ENCODE measurements at regions not wholly inside any gene's neighbourhood (a gene's known extent, or its start where the extent isn't known, plus 50 kb on each side); places are given as distances from the start of the nearest gene placed in this dataset.
"Not testable (repeated sequence)": the region's sequence is repeated elsewhere in the genome, so short reads cannot be mapped to it uniquely, and the experiment has no call there.

DNA sequence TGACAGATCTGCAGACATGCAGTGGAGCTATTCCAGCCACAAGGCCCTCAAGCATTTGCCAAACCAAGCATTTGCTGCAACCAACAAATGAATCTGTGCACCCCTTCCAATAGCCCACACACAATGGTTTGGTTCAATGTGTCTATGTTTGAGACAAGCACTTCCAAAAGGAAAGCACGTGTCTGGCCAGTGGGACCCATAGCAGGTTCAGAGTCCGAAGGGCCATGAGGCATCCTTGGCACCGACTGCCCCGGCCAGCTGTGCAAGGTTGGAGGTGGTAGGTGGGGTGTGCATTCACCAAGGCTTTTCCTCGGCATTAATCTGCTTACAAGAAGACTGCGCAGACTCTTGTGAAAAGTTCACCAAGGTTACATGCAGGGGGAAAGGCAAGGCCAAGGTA, 190.9 kb downstream of the BCL2L11 start:
- H3K79me1 ChIP-seq (ENCODE audit: low read length); H3K56ac ChIP-seq (ENCODE audit: low read length); H3K36me3 ChIP-seq (ENCODE audit: control insufficient read depth, insufficient read depth, low read length); H3K4me1 ChIP-seq (ENCODE audit: control insufficient read depth, low read depth, low read length); H2BK5ac ChIP-seq (ENCODE audit: low read length); H2BK120ac ChIP-seq (ENCODE audit: low read depth, low read length); H3K27ac ChIP-seq (ENCODE audit: low read depth, low read length); H3K23ac ChIP-seq (ENCODE audit: low read length); H2BK15ac ChIP-seq (replicated peaks; ENCODE audit: low read depth); H3K27me3 ChIP-seq (ENCODE audit: insufficient read depth, low read length, poor library complexity); H3K18ac ChIP-seq (ENCODE audit: low read length); H4K5ac ChIP-seq (ENCODE audit: low read length); H3K4me2 ChIP-seq (ENCODE audit: low read length); H3K4me3 ChIP-seq (ENCODE audit: low read length); H2AK5ac ChIP-seq (ENCODE audit: low read length); DNase-seq; H3K9ac ChIP-seq (ENCODE audit: low read length); H4K8ac ChIP-seq (ENCODE audit: low read depth, low read length); H3K79me2 ChIP-seq (ENCODE audit: control insufficient read depth, insufficient read depth, low read length); H3K4ac ChIP-seq (ENCODE audit: low read depth, low read length): not testable (repeated sequence)
- no CpG with 5 or more reads among the region's 6 CpGs for WGBS (ENCODE audit: extremely low coverage, insufficient coverage, low lambda C conversion rate)

DNA sequence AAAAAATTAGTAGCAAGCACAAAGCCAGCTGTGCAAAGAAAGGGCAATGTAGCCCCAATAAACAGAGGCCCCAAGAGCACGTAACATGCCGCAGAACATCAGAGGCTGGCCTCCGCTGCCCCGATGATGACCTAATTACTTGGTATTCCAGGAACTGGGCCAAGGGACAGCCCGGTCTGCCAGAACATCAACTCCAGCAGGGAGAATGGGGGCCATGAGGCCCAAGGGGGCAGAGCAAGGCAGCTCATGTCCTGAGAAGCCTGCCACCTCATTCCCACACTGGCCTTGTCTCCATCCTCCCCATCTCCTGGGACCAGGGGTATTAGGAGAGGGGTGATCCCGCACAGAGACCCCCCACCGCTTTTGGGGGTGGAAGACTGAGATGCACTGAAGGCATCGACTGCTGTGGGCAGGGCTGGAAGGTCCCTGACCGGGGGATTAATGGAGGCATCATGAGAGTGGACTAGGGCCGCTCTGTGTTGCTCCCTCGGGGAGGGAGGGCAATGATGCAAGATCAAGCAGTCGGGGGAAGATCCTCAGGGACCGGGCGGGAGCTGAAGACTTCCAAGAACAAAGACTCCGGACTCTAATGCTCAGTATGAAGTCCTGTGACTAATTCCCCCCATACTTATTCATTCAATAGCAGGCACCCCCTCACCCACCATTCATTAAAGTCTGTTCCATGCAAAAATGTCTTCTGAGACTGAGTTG, 192.3 kb downstream of the BCL2L11 start:
- H3K4me3 ChIP-seq (ENCODE audit: low read length); H3K18ac ChIP-seq (ENCODE audit: low read length); H3K4me2 ChIP-seq (ENCODE audit: low read length); H3K27me3 ChIP-seq (ENCODE audit: insufficient read depth, low read length, poor library complexity); H2BK15ac ChIP-seq (replicated peaks; ENCODE audit: low read depth); H3K79me1 ChIP-seq (ENCODE audit: low read length); H4K8ac ChIP-seq (ENCODE audit: low read depth, low read length); H3K27ac ChIP-seq (ENCODE audit: low read depth, low read length); H3K79me2 ChIP-seq (ENCODE audit: control insufficient read depth, insufficient read depth, low read length); H2BK5ac ChIP-seq (ENCODE audit: low read length); H3K36me3 ChIP-seq (ENCODE audit: control insufficient read depth, insufficient read depth, low read length); H3K4me1 ChIP-seq (ENCODE audit: control insufficient read depth, low read depth, low read length); H3K23ac ChIP-seq (ENCODE audit: low read length); H2AK5ac ChIP-seq (ENCODE audit: low read length); DNase-seq; H2BK120ac ChIP-seq (ENCODE audit: low read depth, low read length); H3K9ac ChIP-seq (ENCODE audit: low read length); H4K5ac ChIP-seq (ENCODE audit: low read length); H3K56ac ChIP-seq (ENCODE audit: low read length); H3K4ac ChIP-seq (ENCODE audit: low read depth, low read length): not testable (repeated sequence)
- WGBS (ENCODE audit: extremely low coverage, insufficient coverage, low lambda C conversion rate): no CpG with 5 or more reads among the region's 15 CpGs

DNA sequence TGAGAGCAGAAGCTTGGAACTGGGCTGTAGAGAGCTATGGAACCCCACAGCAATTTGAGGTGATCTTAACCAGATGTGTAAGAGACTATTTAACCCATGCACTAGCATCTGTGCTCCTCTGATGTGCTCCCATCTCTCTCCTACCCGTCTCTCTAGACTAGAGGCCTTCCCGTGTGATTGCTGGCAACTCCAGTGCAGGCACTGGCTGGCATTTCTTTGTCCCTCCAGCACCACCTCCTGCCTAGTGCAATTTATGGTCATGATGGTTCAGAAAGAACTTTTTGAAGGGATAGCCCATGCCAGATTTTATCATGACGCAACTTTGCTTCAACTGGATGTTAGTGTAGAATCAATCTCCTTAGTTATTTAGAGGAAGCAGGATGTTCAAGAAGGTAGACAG, 193.0 kb downstream of the BCL2L11 start:
- not testable (repeated sequence) for H3K18ac ChIP-seq (ENCODE audit: low read length); H3K27me3 ChIP-seq (ENCODE audit: insufficient read depth, low read length, poor library complexity); H4K5ac ChIP-seq (ENCODE audit: low read length); H3K36me3 ChIP-seq (ENCODE audit: control insufficient read depth, insufficient read depth, low read length); H4K8ac ChIP-seq (ENCODE audit: low read depth, low read length); H3K56ac ChIP-seq (ENCODE audit: low read length); H3K79me1 ChIP-seq (ENCODE audit: low read length); H2BK15ac ChIP-seq (replicated peaks; ENCODE audit: low read depth); DNase-seq; H2BK5ac ChIP-seq (ENCODE audit: low read length); H3K4me1 ChIP-seq (ENCODE audit: control insufficient read depth, low read depth, low read length); H3K9ac ChIP-seq (ENCODE audit: low read length); H2AK5ac ChIP-seq (ENCODE audit: low read length); H3K79me2 ChIP-seq (ENCODE audit: control insufficient read depth, insufficient read depth, low read length); H2BK120ac ChIP-seq (ENCODE audit: low read depth, low read length); H3K4me3 ChIP-seq (ENCODE audit: low read length); H3K23ac ChIP-seq (ENCODE audit: low read length); H3K4ac ChIP-seq (ENCODE audit: low read depth, low read length); H3K4me2 ChIP-seq (ENCODE audit: low read length); H3K27ac ChIP-seq (ENCODE audit: low read depth, low read length)
- WGBS (ENCODE audit: extremely low coverage, insufficient coverage, low lambda C conversion rate): no CpG with 5 or more reads among the region's 3 CpGs

DNA sequence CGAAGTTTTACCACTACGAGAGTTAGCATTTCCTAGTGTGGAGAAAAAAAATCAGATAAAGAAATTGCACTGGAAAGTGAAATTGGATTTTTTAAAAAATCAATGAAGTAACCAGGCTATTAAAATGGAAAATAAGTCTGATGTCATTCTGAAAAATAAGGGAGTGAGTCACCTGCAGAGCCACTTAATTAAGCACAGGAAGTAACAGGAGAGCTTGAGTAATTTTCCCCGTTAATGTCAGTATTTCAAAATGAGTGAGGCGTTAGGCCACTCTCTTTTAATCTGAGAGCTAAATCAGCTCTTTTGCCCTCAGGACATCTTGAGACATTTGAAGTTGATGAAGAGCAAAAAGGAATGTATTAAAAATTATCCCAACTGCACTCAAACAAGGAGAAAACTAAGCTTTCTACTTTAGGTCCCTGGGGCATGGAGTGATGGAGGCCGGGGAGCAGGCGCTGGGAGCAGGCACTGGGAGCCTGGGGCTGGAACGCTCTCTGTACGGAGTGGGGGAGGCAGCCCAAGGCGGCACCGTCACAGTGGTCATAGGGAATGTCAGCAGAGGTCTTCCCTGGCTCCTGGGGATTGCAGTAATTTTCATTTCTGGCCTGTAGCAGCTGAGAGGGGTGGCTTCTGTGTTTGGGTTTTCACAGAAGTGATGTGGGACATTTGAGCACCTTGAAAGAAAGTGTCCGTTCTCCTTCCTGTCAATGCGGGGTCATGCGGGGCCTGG, 194.6 kb downstream of the BCL2L11 start:
- H2BK5ac ChIP-seq (ENCODE audit: low read length); H3K4me1 ChIP-seq (ENCODE audit: control insufficient read depth, low read depth, low read length); H3K36me3 ChIP-seq (ENCODE audit: control insufficient read depth, insufficient read depth, low read length); H4K8ac ChIP-seq (ENCODE audit: low read depth, low read length); H3K4me3 ChIP-seq (ENCODE audit: low read length); H2AK5ac ChIP-seq (ENCODE audit: low read length); H3K27ac ChIP-seq (ENCODE audit: low read depth, low read length); H3K4ac ChIP-seq (ENCODE audit: low read depth, low read length); H3K4me2 ChIP-seq (ENCODE audit: low read length); H3K56ac ChIP-seq (ENCODE audit: low read length); H3K9ac ChIP-seq (ENCODE audit: low read length); H3K79me2 ChIP-seq (ENCODE audit: control insufficient read depth, insufficient read depth, low read length); H2BK120ac ChIP-seq (ENCODE audit: low read depth, low read length); H3K18ac ChIP-seq (ENCODE audit: low read length); H3K23ac ChIP-seq (ENCODE audit: low read length); H2BK15ac ChIP-seq (replicated peaks; ENCODE audit: low read depth); H3K27me3 ChIP-seq (ENCODE audit: insufficient read depth, low read length, poor library complexity); H3K79me1 ChIP-seq (ENCODE audit: low read length); H4K5ac ChIP-seq (ENCODE audit: low read length): not testable (repeated sequence)
- DNase-seq: peak; percentile 12
- no CpG with 5 or more reads among the region's 13 CpGs for WGBS (ENCODE audit: extremely low coverage, insufficient coverage, low lambda C conversion rate)

DNA sequence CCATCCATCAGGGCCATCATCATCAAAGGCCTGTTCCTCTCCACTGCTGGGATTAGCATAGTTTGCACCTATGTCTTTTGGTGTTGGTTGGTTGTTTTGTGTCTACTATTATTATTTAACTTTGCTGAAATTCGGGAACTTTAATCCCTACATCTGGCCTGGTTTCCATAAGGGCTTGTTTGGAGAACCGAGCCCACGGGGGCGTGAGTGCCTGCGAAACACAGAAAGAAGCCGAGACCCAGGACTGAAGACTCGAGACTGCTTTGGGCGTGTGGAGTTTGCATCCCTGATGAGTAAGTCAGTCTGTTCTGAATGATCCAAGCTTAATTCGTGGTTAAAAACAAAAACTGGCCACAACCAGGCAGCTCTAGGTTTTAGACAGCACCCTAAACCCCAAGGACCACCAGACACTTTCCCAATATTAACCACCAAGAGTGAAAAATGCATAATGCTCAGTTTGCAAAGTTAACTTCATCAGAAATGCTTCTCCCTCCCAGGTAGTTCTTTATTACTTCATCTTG, 195.6 kb downstream of the BCL2L11 start:
- WGBS (ENCODE audit: extremely low coverage, insufficient coverage, low lambda C conversion rate): no CpG with 5 or more reads among the region's 9 CpGs
- not testable (repeated sequence) for H3K4ac ChIP-seq (ENCODE audit: low read depth, low read length); H3K79me1 ChIP-seq (ENCODE audit: low read length); H3K4me3 ChIP-seq (ENCODE audit: low read length); H3K4me2 ChIP-seq (ENCODE audit: low read length); H2BK120ac ChIP-seq (ENCODE audit: low read depth, low read length); H3K27ac ChIP-seq (ENCODE audit: low read depth, low read length); H3K56ac ChIP-seq (ENCODE audit: low read length); H3K18ac ChIP-seq (ENCODE audit: low read length); H3K23ac ChIP-seq (ENCODE audit: low read length); H3K4me1 ChIP-seq (ENCODE audit: control insufficient read depth, low read depth, low read length); H3K9ac ChIP-seq (ENCODE audit: low read length); H4K8ac ChIP-seq (ENCODE audit: low read depth, low read length); H2AK5ac ChIP-seq (ENCODE audit: low read length); H4K5ac ChIP-seq (ENCODE audit: low read length); H2BK15ac ChIP-seq (replicated peaks; ENCODE audit: low read depth); DNase-seq; H3K36me3 ChIP-seq (ENCODE audit: control insufficient read depth, insufficient read depth, low read length); H3K79me2 ChIP-seq (ENCODE audit: control insufficient read depth, insufficient read depth, low read length); H2BK5ac ChIP-seq (ENCODE audit: low read length); H3K27me3 ChIP-seq (ENCODE audit: insufficient read depth, low read length, poor library complexity)
